Spleen (tissue), 11 donors: ENCODE measurements at regions not wholly inside any gene's neighbourhood (a gene's known extent, or its start where the extent isn't known, plus 50 kb on each side); places are given as distances from the start of the nearest gene placed in this dataset.

Experiments
- DNase-seq: peaks from one replicate; pipeline ENCODE4 v3.0.0-alpha.2; 2020
- H3K27ac ChIP-seq, 8 donors: fragments of 200-600 bp; sonication (generic) in 7 of 8; 1 replicate in 4 of 8; 2 replicates in 4 of 8; pipeline versions ENCODE4 v1.5.0 to v1.8.0; 2016 to 2021; ENCODE audit warnings: inconsistent platforms in 4 of 8, mild to moderate bottlenecking in 4 of 8, moderate library complexity in 1 of 8
- H3K27me3 ChIP-seq, 7 donors: fragments of 200-600 bp; sonication (generic) in 6 of 7; replicated peaks in 1 of 7; 1 replicate in 4 of 7; 2 replicates in 3 of 7; pipeline versions ENCODE4 v1.5.0 to v1.8.0; 2016 to 2021; ENCODE audit warnings: inconsistent platforms in 3 of 7, mild to moderate bottlenecking in 1 of 7
- H3K36me3 ChIP-seq, 6 donors: fragments of 200-600 bp; sonication (generic) in 5 of 6; 1 replicate in 4 of 6; 2 replicates in 2 of 6; pipeline versions ENCODE4 v1.5.0 to v1.8.0; 2016 to 2021; ENCODE audit warnings: inconsistent platforms in 2 of 6
- H3K4me1 ChIP-seq, 6 donors: fragments of 200-600 bp; sonication (generic) in 5 of 6; 1 replicate in 3 of 6; 2 replicates in 3 of 6; pipeline versions ENCODE4 v1.5.0 to v1.8.0; 2016 to 2021; ENCODE audit warnings: inconsistent platforms in 3 of 6
- H3K4me3 ChIP-seq, 8 donors: fragments of 200-600 bp; sonication (generic) in 7 of 8; 1 replicate in 4 of 8; 2 replicates in 4 of 8; pipeline versions ENCODE4 v1.5.0 to v1.8.0; 2016 to 2021; ENCODE audit warnings: inconsistent platforms in 4 of 8, mild to moderate bottlenecking in 4 of 8, moderate library complexity in 2 of 8
- H3K9me3 ChIP-seq, 8 donors: fragments of 200-600 bp; sonication (generic) in 7 of 8; 1 replicate in 4 of 8; 2 replicates in 4 of 8; pipeline versions ENCODE4 v1.5.0 to v1.8.0; 2016 to 2021; ENCODE audit warnings: inconsistent platforms in 4 of 8
- CTCF ChIP-seq, 11 experiments: fragments of 200-600 bp in 7 of 11; fragments of 450-650 bp in 4 of 11; sonication (generic) in 4 of 11; IDR thresholded peaks in 8 of 11; conservative IDR thresholded peaks in 3 of 11; 1 replicate in 7 of 11; 2 replicates in 4 of 11; pipeline versions ENCODE4 v1.4.0 to v1.8.0; 2016 to 2021; ENCODE audit warnings: antibody characterized with exemption in 11 of 11, inconsistent platforms in 4 of 11, mild to moderate bottlenecking in 1 of 11
- POLR2A ChIP-seq, 3 donors: fragments of 450-650 bp; IDR thresholded peaks; one replicate each; pipeline ENCODE4 v1.5.1; 2017; ENCODE audit warnings: antibody characterized with exemption in 3 of 3, mild to moderate bottlenecking in 1 of 3
- POLR2AphosphoS5 ChIP-seq, 3 donors: sonication (generic); formaldehyde crosslinking; IDR thresholded peaks; one replicate each; pipeline ENCODE4 v1.5.1; 2017; ENCODE audit warnings: antibody characterized with exemption in 3 of 3
- WGBS, 5 donors: extraction: QIAGEN DNeasy Blood & Tissue Kit in 3 of 5; methylation state at CpG; one replicate each; pipeline versions ENCODE4 v1.1.5 to v1.1.7; 2013 to 2018; 5-methylcytosine and 5-hydroxymethylcytosine counted together
- intact Hi-C: fragments of 100-400 bp; cut with DNase I; formaldehyde crosslinking; loops from one replicate; pipeline ENCODE4 v1.15.0; 2023; ENCODE audit warnings: low total_unique reads
- donor health status: healthy with polysubstance abuse.
- donor health status: DM: no; HTN: no; CAD: no; lungs with moderate emphysema.
- donor health status: DM: no; HTN: no; CAD: no.
- donor health status: Bipolar disorder and iron deficiency.
- donor health status: healthy.
- donor health status: DM: no; HTN: no; CAD: no.
- donor health status: DM: yes; HTN: yes; CAD: no.

GRCh38 chr2:100720445-100720844, 99.5 kb upstream of the NPAS2 start:
- 43 to 69% (median 61%) methylated on average over 3 of the region's 3 CpGs for WGBS, 5 donors
- Histone ChIP-seq H3K27me3 (peaks cover 0 to 28% (median 0%) of the 10 kb centered on the region in 7 donors), H3K4me3 (no peak overlapping the region), H3K36me3 (no peaks in the 10 kb centered on the region), H3K27ac (no peak overlapping the region), H3K9me3 (no peaks in the 10 kb centered on the region), H3K4me1 (no peaks in the 10 kb centered on the region)
- intact Hi-C loops: no loop called here
- no peak for DNase-seq
- TF ChIP-seq CTCF (IDR thresholded peaks at IDR 0.05 in 8 of 11, conservative IDR thresholded peaks at IDR 0.05 in 3 of 11): no peak
- no peak for TF ChIP-seq POLR2AphosphoS5 (IDR thresholded peaks at IDR 0.05)
- TF ChIP-seq POLR2A (IDR thresholded peaks at IDR 0.05): no peak

- intact Hi-C loops: no loop called here
- 79 to 92% (median 87%) methylated on average over 5 of the region's 5 CpGs for WGBS, 5 donors
- no peak for DNase-seq
Measured at GRCh38 chr2:100721693-100722092, 98.2 kb upstream of the NPAS2 start.

GRCh38 chr2:100722125-100722524, 97.8 kb upstream of the NPAS2 start:
- no peaks in the 10 kb centered on the region for H3K9me3 ChIP-seq
- no peak overlapping the region for H3K27ac ChIP-seq
- peaks cover 0 to 28% (median 0%) of the 10 kb centered on the region in 7 donors for H3K27me3 ChIP-seq
- intact Hi-C loops: no loop called here
- no peaks in the 10 kb centered on the region for H3K4me1 ChIP-seq
- H3K4me3 ChIP-seq: no peak overlapping the region
- no peak for DNase-seq
- H3K36me3 ChIP-seq: no peaks in the 10 kb centered on the region
- TF ChIP-seq CTCF (IDR thresholded peaks at IDR 0.05 in 8 of 11, conservative IDR thresholded peaks at IDR 0.05 in 3 of 11) (no peak), POLR2AphosphoS5 (IDR thresholded peaks at IDR 0.05) (no peak), POLR2A (IDR thresholded peaks at IDR 0.05) (no peak)
- 75 to 86% (median 84%) methylated on average over 3 of the region's 3 CpGs for WGBS, 5 donors

More at GRCh38 chr2:100721693-100722092, 98.2 kb upstream of the NPAS2 start:
- Histone ChIP-seq H3K4me1 (no peaks in the 10 kb centered on the region), H3K9me3 (no peaks in the 10 kb centered on the region), H3K27ac (no peak overlapping the region), H3K4me3 (no peak overlapping the region), H3K27me3 (peaks cover 0 to 28% (median 0%) of the 10 kb centered on the region in 7 donors), H3K36me3 (no peaks in the 10 kb centered on the region)
- TF ChIP-seq CTCF (IDR thresholded peaks at IDR 0.05 in 8 of 11, conservative IDR thresholded peaks at IDR 0.05 in 3 of 11): no peak
- TF ChIP-seq POLR2AphosphoS5 (IDR thresholded peaks at IDR 0.05): no peak
- no peak for TF ChIP-seq POLR2A (IDR thresholded peaks at IDR 0.05)

- H3K4me3 ChIP-seq: no peak overlapping the region
- H3K27ac ChIP-seq: no peak overlapping the region
- H3K27me3 ChIP-seq: peaks cover 0 to 26% (median 0%) of the 10 kb centered on the region in 7 donors
- no peak for DNase-seq
- WGBS, 5 donors: 62 to 79% (median 75%) methylated on average over 2 of the region's 2 CpGs
- H3K36me3 ChIP-seq: no peaks in the 10 kb centered on the region
- TF ChIP-seq POLR2AphosphoS5 (IDR thresholded peaks at IDR 0.05) (no peak), POLR2A (IDR thresholded peaks at IDR 0.05) (no peak), CTCF (IDR thresholded peaks at IDR 0.05 in 8 of 11, conservative IDR thresholded peaks at IDR 0.05 in 3 of 11) (no peak)
- H3K4me1 ChIP-seq: no peaks in the 10 kb centered on the region
- intact Hi-C loops: no loop called here
- peaks cover 0 to 16% (median 9%) of the 10 kb centered on the region in 8 donors for H3K9me3 ChIP-seq
Measured at GRCh38 chr2:100726866-100727265, 93.1 kb upstream of the NPAS2 start.
